ENCODE measurements at regions not wholly inside any gene's neighbourhood (a gene's known extent, or its start where the extent isn't known, plus 50 kb on each side); places are given as distances from the start of the nearest gene placed in this dataset.

GRCh38 chr10:4262449-4262848 is 477.4 kb upstream of the KLF6 start:
- TF ChIP-seq CTCF (IDR thresholded peaks at IDR 0.05 in 4 of 5, conservative IDR thresholded peaks at IDR 0.05 in 1 of 5): no peak
- no peak for TF ChIP-seq POLR2A (IDR thresholded peaks at IDR 0.05)
